ENCODE measurements at regions not wholly inside any gene's neighbourhood (a gene's known extent, or its start where the extent isn't known, plus 50 kb on each side); places are given as distances from the start of the nearest gene placed in this dataset.

- Histone ChIP-seq H3K27ac (no peak overlapping the region), H3K4me1 (peaks cover 0 to 19% (median 0%) of the 10 kb centered on the region in 4 donors), H3K27me3 (no peaks in the 10 kb centered on the region), H3K4me3 (no peak overlapping the region), H3K36me3 (no peaks in the 10 kb centered on the region), H3K9me3 (peaks cover 0 to 5% (median 2%) of the 10 kb centered on the region in 4 donors)
- ATAC-seq (ENCODE audit: low FRiP score in 2 of 2), result no peak
- TF ChIP-seq EP300 (IDR thresholded peaks at IDR 0.05), result no peak
- TF ChIP-seq CTCF (IDR thresholded peaks at IDR 0.05), result no peak
- TF ChIP-seq POLR2AphosphoS5 (IDR thresholded peaks at IDR 0.05), result no peak
- TF ChIP-seq POLR2A (IDR thresholded peaks at IDR 0.05), result no peak
- DNase-seq, result no peak
- 84 to 95% methylated on average over 1 of the region's 1 CpG for WGBS, 2 donors
Measured at GRCh38 chr16:22688930-22689329, 125.0 kb upstream of the HS3ST2 start.

- no peak for ATAC-seq (ENCODE audit: low FRiP score in 2 of 2)
Measured at GRCh38 chr16:22691335-22691734, 122.6 kb upstream of the HS3ST2 start.

GRCh38 chr16:22692034-22692433 lies 121.9 kb upstream of the HS3ST2 start:
- H3K4me1 ChIP-seq, result peaks cover 0 to 22% (median 1%) of the 10 kb centered on the region in 4 donors
- 71 to 78% methylated on average over 1 of the region's 1 CpG for WGBS, 2 donors
- ATAC-seq (ENCODE audit: low FRiP score in 2 of 2) (no peak), DNase-seq (no peak)
- H3K27ac ChIP-seq, result peak overlapping the region in 1 of 4 donors; percentile 48
- no peaks in the 10 kb centered on the region for H3K27me3 ChIP-seq
- H3K4me3 ChIP-seq, result no peak overlapping the region
- no peak for TF ChIP-seq POLR2A (IDR thresholded peaks at IDR 0.05)
- no peak for TF ChIP-seq CTCF (IDR thresholded peaks at IDR 0.05)
- TF ChIP-seq EP300 (IDR thresholded peaks at IDR 0.05), result no peak
- no peak for TF ChIP-seq POLR2AphosphoS5 (IDR thresholded peaks at IDR 0.05)
- no peaks in the 10 kb centered on the region for H3K36me3 ChIP-seq
- H3K9me3 ChIP-seq, result peaks cover 0 to 5% (median 0%) of the 10 kb centered on the region in 4 donors

More at GRCh38 chr16:22691335-22691734, 122.6 kb upstream of the HS3ST2 start:
- WGBS, 2 donors, result 76 to 85% methylated on average over 3 of the region's 3 CpGs
- no peak for TF ChIP-seq EP300 (IDR thresholded peaks at IDR 0.05)
- H3K27me3 ChIP-seq, result no peaks in the 10 kb centered on the region
- H3K9me3 ChIP-seq, result peaks cover 0 to 5% (median 2%) of the 10 kb centered on the region in 4 donors
- H3K4me1 ChIP-seq, result peaks cover 0 to 22% (median 1%) of the 10 kb centered on the region in 4 donors
- DNase-seq, result no peak
- no peak overlapping the region for H3K27ac ChIP-seq
- no peaks in the 10 kb centered on the region for H3K36me3 ChIP-seq
- no peak overlapping the region for H3K4me3 ChIP-seq

GRCh38 chr16:22692916-22693637 lies 120.9 kb upstream of the HS3ST2 start:
- H3K9me3 ChIP-seq, result no peaks in the 10 kb centered on the region
- ATAC-seq (ENCODE audit: low FRiP score in 2 of 2), result peak; percentile 1 to 20
- H3K4me1 ChIP-seq, result peaks cover 0 to 22% (median 1%) of the 10 kb centered on the region in 4 donors
- H3K36me3 ChIP-seq, result no peaks in the 10 kb centered on the region
- no peaks in the 10 kb centered on the region for H3K27me3 ChIP-seq
- H3K4me3 ChIP-seq, result no peak overlapping the region
- peak overlapping the region in 1 of 4 donors; percentile 48 for H3K27ac ChIP-seq
- no peak for DNase-seq
- TF ChIP-seq POLR2A (IDR thresholded peaks at IDR 0.05) (no peak), POLR2AphosphoS5 (IDR thresholded peaks at IDR 0.05) (peak in 1 of 2 donors; percentile 11)
- WGBS, 2 donors, result 64 to 74% methylated on average over 6 of the region's 6 CpGs

GRCh38 chr16:22693638-22694340 lies 120.2 kb upstream of the HS3ST2 start:
- H3K27me3 ChIP-seq, result no peaks in the 10 kb centered on the region
- ATAC-seq (ENCODE audit: low FRiP score in 2 of 2), result no peak
- DNase-seq, result no peak
- H3K4me3 ChIP-seq, result no peak overlapping the region
- peaks cover 0 to 22% (median 1%) of the 10 kb centered on the region in 4 donors for H3K4me1 ChIP-seq
- H3K9me3 ChIP-seq, result no peaks in the 10 kb centered on the region
- H3K27ac ChIP-seq, result peak overlapping the region in 3 of 4 donors; percentile 30 to 54 (median 48)
- no peak for TF ChIP-seq CTCF (IDR thresholded peaks at IDR 0.05)
- 72 to 80% methylated on average over 8 of the region's 8 CpGs for WGBS, 2 donors
- H3K36me3 ChIP-seq, result no peaks in the 10 kb centered on the region

Measured in upper lobe of left lung (tissue), 6 donors.